ENCODE measurements at regions not wholly inside any gene's neighbourhood (a gene's known extent, or its start where the extent isn't known, plus 50 kb on each side); places are given as distances from the start of the nearest gene placed in this dataset.

GRCh38 chr4:138689187-138689586 is 326.4 kb upstream of the NOCT start:
- no peaks in the 10 kb centered on the region for H3K36me3 Mint-ChIP-seq (ENCODE audit: low read depth, unreplicated experiment)
- no peak for TF ChIP-seq CTCF (IDR thresholded peaks at IDR 0.05; ENCODE audit: unreplicated experiment)
- H3K27ac Mint-ChIP-seq (ENCODE audit: unreplicated experiment): no peak overlapping the region
- DNase-seq (ENCODE audit: low spot score): no peak
- no peaks in the 10 kb centered on the region for H3K9me3 Mint-ChIP-seq (ENCODE audit: unreplicated experiment)
- H3K4me1 Mint-ChIP-seq (ENCODE audit: unreplicated experiment): no peaks in the 10 kb centered on the region
- H3K4me3 Mint-ChIP-seq (ENCODE audit: unreplicated experiment): no peak overlapping the region
- H3K27me3 Mint-ChIP-seq (ENCODE audit: unreplicated experiment): no peaks in the 10 kb centered on the region

DNA sequence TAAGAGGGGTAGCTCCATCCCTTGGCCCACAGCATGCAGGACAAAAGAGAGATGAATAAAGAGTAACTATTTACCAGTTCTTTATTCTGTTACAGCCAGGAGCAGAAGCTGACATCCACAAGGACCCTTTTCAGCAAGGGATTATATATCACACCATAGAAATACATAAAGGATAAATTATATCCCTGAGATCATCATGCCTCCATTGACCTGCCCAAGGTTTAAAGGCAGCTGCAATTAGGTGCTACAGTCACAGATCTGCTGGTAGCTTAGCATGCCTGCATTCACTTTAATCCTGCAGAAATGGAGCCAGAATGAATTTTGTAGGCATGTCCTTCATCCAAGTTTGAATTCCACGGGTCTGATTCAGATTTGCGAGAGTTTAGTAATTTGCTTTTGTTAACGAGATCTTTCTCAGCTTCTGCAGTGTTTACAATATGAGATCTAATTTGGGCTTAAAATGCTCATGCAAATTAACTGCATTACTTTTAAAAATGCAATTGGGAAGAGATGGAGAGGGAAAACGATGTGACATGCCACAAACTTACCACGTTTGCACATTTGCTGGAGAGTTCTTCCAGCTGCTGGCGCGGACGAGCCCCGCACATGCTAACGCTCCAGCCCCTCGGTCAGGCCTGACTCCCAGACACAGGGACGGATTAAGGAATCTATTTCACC is 327.0 kb upstream of the NOCT start:
- Mint-ChIP-seq H3K4me3 (ENCODE audit: unreplicated experiment) (no peak overlapping the region), H3K9me3 (ENCODE audit: unreplicated experiment) (no peaks in the 10 kb centered on the region), H3K36me3 (ENCODE audit: low read depth, unreplicated experiment) (no peaks in the 10 kb centered on the region), H3K27ac (ENCODE audit: unreplicated experiment) (no peak overlapping the region), H3K4me1 (ENCODE audit: unreplicated experiment) (no peaks in the 10 kb centered on the region), H3K27me3 (ENCODE audit: unreplicated experiment) (no peaks in the 10 kb centered on the region)
- DNase-seq (ENCODE audit: low spot score): no peak
- TF ChIP-seq CTCF (IDR thresholded peaks at IDR 0.05; ENCODE audit: unreplicated experiment): no peak

- H3K27me3 Mint-ChIP-seq (ENCODE audit: unreplicated experiment): no peaks in the 10 kb centered on the region
Measured at GRCh38 chr4:138686106-138686835, 329.3 kb upstream of the NOCT start.

GRCh38 chr4:138685316-138685715 is 330.3 kb upstream of the NOCT start:
- DNase-seq (ENCODE audit: low spot score): no peak
- TF ChIP-seq CTCF (IDR thresholded peaks at IDR 0.05; ENCODE audit: unreplicated experiment): no peak
- Mint-ChIP-seq H3K27me3 (ENCODE audit: unreplicated experiment) (no peaks in the 10 kb centered on the region), H3K36me3 (ENCODE audit: low read depth, unreplicated experiment) (no peaks in the 10 kb centered on the region), H3K4me1 (ENCODE audit: unreplicated experiment) (no peaks in the 10 kb centered on the region), H3K27ac (ENCODE audit: unreplicated experiment) (no peak overlapping the region), H3K4me3 (ENCODE audit: unreplicated experiment) (no peak overlapping the region), H3K9me3 (ENCODE audit: unreplicated experiment) (no peaks in the 10 kb centered on the region)

More at GRCh38 chr4:138686106-138686835, 329.3 kb upstream of the NOCT start:
- no peak for TF ChIP-seq CTCF (IDR thresholded peaks at IDR 0.05; ENCODE audit: unreplicated experiment)
- Mint-ChIP-seq H3K4me1 (ENCODE audit: unreplicated experiment) (no peaks in the 10 kb centered on the region), H3K27ac (ENCODE audit: unreplicated experiment) (no peak overlapping the region), H3K4me3 (ENCODE audit: unreplicated experiment) (no peak overlapping the region), H3K9me3 (ENCODE audit: unreplicated experiment) (no peaks in the 10 kb centered on the region), H3K36me3 (ENCODE audit: low read depth, unreplicated experiment) (no peaks in the 10 kb centered on the region)
- DNase-seq (ENCODE audit: low spot score): no peak

DNA sequence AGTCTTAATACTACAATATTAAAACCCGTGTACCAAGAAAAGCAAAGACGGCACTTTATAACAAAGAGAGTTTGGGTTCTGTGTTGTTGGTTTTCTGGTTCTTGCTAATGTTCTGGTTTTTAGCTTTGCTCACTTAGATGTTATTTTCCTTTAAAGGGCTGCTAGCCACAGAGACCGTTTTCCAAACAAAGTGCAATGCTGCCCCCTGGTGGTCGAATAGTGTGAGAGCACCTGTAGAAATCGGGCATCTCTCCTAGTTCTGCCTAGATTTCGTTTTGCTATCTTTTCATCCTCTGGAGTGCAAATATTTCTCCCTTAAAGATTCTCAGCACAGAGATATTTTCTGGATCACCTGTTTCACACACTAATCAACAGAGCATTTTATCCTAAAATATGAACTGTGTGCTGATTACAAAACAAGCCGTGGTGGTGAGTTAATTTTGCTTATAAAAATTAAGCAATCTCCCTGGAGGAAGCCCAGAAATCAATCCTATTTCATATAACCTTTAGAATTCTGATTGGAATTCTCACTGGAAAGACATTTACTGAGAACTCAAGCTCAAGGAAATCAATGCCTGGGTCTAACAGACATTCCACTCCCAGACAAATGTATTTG is 334.5 kb upstream of the NOCT start:
- DNase-seq (ENCODE audit: low spot score): peak; percentile 78
- H3K4me1 Mint-ChIP-seq (ENCODE audit: unreplicated experiment): no peaks in the 10 kb centered on the region
- H3K9me3 Mint-ChIP-seq (ENCODE audit: unreplicated experiment): no peaks in the 10 kb centered on the region
- no peaks in the 10 kb centered on the region for H3K27me3 Mint-ChIP-seq (ENCODE audit: unreplicated experiment)
- H3K27ac Mint-ChIP-seq (ENCODE audit: unreplicated experiment): no peak overlapping the region
- no peak overlapping the region for H3K4me3 Mint-ChIP-seq (ENCODE audit: unreplicated experiment)
- peak; percentile 99 for TF ChIP-seq CTCF (IDR thresholded peaks at IDR 0.05; ENCODE audit: unreplicated experiment)
- H3K36me3 Mint-ChIP-seq (ENCODE audit: low read depth, unreplicated experiment): no peaks in the 10 kb centered on the region

Data from endothelial cell (in vitro differentiated cells).